ENCODE measurements at regions not wholly inside any gene's neighbourhood (a gene's known extent, or its start where the extent isn't known, plus 50 kb on each side); places are given as distances from the start of the nearest gene placed in this dataset.
"Not testable (repeated sequence)": the region's sequence is repeated elsewhere in the genome, so short reads cannot be mapped to it uniquely, and the experiment has no call there.

DNA sequence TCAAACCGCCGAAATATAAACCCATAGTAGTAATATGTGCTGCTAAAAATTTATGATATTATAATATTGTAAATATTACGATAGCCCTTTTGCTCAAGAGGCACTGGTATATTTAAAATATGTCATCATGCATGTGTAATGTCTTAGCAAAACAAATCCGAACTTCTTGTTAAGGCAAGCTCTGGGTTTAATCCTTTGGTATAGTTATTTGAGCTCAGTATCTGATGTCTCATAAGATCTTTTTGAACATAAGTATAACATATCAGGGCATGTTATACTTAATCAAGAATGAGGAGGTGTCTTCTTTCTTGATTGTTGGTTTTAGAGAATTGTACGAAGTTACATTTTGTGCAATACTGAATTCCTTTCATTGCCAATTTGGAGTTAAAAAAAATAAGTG is 154.1 kb upstream of the CBLB start:
- no peak for DNase-seq (ENCODE audit: low read depth)

DNA sequence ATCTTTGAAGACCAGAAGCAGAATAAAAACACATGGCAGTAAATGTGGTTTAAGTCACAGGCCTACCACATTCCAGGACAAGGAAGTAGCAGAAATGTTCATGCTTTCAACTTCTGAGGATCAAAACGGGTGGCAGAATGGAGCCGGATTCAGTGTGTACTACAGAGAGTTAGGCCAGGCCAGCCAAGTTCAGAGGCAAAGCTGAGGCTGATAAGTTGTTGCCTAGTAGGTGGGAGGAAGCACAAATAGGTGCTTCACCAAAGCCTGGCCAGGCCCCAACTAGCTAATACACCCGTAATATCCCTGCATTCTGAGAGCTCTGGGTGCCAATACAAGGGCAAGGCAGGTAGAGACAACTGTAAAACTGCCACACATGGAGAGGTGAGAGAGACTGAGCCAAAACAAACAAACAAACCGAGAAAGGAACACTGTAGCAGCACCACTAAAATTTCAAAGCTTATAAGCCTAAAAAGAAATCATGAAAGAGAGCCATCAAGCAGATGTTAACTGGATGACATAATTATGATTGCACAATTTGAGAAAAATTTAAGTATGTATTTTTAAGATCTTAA is 156.4 kb upstream of the CBLB start:
- no peak for DNase-seq (ENCODE audit: low read depth)

DNA sequence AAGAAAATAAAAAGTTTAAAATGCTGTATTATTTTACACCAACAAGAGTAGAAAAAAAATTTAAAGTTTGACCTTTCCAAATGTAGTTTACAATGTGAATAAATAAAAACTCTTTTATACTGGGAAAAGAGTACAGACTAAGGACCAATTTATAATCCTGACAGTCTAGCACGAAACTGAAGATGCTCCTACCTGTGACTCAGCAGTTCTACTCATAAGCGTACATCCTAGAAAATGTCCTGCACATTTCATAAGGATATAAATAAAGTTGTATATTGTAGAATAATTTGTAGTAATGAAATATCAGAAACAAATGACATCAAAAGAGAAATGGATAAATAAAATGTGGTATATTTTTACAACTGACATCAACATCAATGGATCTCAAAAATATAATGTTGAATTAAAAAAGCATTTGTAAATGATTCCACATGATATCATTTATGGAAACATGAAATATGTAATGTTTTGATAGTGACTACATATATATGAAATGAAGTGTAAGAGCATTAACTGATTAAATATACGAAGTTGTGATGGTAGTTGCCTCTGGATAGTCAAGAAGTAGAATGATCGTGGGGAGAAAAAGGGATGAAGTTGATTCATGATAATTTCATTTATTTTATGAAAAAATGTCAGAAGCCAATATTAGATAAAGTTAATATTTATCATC is 161.3 kb upstream of the CBLB start:
- no peak for DNase-seq (ENCODE audit: low read depth)

DNA sequence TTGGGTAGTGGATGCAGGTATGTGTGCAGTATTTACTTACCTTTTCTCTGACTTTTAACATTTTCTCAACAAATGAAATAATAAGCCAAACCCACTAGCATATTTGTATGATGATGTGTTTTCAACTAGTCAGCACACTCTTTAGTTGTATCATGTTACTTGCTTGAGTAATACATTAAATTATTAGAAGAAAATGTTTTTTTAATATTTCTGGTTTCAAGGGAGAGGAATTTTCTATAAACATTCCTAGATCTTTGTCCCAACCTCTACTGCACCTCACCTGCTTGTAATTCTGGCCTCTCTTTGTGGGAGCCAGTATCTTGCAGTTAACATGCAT is 161.8 kb upstream of the CBLB start:
- no peak for DNase-seq (ENCODE audit: low read depth)

DNA sequence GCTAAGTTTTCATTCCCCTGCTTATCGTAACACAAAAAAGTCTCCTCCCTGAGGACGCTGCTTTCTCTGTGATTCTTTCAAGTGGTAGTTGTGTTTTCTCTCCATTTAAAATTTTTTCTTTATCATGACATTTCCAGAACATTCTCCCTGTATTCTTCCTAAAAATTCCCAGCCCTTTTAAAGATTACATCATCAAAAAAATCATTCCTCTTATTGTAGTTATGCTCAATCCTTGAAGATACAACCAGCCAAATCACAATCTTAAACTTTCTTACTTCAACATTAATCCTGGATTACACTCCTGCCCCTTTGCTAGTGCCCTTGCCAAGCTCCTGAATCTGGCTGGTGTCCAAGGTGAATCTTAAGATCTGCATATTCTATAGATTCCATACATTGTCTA is 163.7 kb upstream of the CBLB start:
- DNase-seq (ENCODE audit: low read depth), result no peak

DNA sequence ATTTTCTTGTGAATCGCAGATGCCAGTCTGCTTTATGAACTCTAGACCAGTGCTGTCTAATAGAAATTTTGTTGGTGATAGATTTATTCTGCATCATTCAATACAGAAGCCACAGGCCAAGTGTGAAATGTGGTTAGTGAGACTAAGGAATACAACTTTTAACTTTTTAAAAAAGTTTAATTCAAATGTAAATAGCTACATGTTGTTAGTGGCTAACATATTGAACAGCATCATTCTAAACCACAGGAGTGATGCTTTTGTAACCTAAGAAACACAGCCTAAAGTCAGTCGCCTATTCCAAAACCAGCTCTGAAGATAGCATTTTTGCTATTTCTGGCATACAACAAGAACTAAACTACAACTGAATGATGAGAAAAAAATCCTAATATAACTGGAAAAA is 164.8 kb upstream of the CBLB start:
- DNase-seq (ENCODE audit: low read depth), result no peak

DNA sequence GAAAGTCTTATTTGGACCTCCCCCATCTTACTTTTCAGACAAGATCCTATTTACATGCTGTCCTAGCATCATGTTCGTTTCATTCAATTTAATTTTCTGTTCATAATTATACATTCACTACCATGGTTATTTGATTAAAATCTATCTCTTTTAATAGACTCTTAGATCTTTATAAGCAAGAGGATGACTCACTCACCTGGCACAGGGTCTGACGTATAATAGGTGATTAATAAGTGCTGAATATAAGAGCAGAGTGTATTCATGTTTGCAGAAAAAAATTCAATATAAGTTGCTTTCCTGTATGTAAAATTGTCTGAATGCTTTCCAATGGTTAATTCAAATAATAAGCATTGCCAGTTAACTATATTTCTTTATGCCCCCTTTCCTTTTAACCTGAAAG is 165.5 kb upstream of the CBLB start:
- no peak for DNase-seq (ENCODE audit: low read depth)

DNA sequence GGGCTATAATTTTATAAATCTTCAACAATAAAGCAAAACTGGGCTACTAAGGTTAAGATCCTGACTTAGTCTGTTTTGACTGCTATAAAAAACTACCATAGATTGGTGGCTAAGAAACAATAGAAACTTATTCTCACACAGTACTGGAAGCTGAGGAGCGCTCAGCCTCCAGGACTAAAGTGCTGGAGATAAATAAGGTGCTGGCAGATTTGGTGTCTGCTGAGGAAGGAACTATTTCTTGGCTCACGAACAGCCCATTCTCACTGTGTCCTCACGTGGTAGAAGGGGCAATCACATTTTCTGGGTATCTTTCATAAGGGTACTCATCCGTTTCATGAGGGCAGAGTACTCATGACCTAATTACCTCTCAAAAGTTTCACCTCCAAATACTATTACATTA is 166.8 kb upstream of the CBLB start:
- no peak for DNase-seq (ENCODE audit: low read depth)

DNA sequence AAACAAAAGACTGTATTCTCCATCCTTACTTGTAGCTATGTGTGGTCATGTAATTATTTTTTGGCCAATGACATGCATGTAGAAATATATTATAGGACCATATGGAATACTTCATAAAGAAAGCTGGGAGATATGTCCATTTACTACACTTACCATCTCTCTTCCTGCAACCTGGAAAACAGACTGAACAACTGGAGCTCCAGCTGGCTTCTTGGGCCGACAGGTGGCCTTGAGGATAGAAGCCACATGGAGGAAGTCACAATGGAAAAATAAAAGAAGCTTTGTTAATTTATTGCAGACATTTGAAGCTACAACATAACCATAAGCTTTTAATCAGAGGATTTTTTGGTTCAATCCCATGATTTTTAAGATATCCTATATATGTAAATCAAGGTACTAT is 167.9 kb upstream of the CBLB start:
- DNase-seq (ENCODE audit: low read depth), result no peak

DNA sequence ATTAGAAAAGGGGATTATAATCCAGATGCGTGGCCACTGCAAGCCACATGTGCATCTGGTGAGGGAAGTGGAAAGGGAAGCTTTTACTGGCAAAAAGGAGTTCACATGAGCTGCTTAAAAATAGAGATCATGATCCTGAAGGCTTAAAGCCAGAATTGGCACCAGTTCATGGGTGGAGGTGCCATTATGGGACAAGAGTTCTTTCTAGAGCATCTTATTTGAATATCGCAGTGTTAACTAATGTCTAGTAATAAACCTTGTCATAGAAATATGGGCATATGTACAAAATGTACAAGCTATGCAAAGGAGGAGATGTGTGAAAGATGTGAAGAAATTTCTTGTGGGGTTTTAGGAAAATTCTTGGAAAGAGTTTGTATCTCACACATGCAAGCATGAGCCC is 178.4 kb upstream of the CBLB start:
- no peak for DNase-seq (ENCODE audit: low read depth)

DNA sequence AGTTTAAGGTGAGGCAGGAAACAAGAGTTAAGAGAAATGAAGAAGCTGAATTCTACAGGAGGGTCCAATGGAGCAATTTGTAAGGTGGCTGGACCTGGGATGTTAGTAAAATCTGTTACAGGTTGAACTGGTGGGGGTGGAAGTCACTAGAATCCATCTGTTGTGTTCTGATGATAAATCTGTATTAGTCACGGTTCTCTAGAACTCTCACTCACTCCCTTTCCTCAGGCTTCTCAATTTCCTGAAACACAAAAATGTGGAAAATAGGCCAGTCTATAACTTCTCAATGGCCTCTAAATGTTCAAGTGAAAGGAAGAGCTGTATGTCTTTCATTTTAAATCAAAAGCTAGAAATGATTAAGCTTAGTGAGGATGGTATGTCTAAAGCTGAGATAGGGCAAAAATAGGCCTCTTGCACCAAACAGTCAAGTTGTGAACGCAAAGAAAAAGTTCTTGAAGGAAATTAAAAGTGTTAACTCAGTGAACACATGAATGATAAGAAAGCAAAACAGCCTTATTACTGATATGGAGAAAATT is 180.2 kb upstream of the CBLB start:
- no peak for DNase-seq (ENCODE audit: low read depth)

DNA sequence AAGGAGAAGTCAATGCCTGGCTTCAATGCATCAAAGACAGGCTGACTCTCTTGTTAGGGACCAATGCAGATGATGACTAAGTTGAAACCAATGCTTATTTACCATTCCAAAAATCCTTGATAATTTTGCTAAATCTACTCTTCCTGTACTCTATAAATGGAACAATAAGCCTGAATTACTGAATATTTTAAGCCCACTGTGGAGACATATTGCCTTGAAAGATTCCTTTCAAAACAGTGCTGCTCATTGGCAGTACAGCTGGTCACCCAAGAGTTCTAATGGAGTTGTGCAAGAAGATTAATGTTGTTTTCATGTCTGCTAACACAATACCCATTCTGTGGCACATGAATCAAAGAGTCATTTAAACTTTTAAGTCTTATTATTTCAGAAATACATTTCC is 181.0 kb upstream of the CBLB start:
- no peak for DNase-seq (ENCODE audit: low read depth)

DNA sequence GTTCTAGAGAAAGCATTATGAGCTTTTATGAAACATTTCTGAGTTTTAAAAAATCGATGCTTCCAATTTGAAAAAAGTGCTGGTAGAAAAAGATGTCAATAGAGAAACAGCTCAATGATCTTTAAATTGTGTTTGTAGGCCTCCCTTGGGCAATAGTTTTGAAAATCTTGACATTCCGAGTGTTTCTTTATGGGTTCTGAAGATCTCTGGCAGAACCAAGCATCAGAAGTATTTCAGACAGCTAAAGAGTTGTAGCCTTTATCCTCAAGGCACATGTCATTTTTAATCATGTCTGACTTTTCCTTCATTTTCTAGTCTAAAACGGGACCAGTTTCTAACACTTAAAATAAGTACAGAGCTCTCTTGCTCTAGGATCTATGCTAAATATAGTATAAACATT is 188.1 kb upstream of the CBLB start:
- no peak for DNase-seq (ENCODE audit: low read depth)

DNA sequence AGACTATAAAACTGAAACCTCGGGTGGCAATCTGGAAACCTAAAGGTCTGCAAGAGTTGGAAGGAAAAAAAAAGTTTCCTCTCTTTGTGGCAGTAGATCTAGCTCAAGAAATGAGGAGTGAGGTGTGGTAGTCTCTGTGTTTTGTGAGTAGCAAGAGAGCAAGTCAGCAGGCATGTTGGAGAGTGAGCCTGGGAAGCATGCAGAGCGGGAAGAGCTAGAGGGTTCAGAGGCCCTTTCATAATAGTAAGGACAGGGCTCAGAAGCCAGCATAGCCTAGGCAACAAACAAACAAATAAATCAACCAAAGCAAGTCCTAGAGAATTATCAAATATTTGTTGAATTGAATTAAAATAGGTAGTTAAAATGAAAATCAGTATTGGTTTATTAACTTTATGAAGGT is 189.7 kb upstream of the CBLB start:
- DNase-seq (ENCODE audit: low read depth), result no peak

DNA sequence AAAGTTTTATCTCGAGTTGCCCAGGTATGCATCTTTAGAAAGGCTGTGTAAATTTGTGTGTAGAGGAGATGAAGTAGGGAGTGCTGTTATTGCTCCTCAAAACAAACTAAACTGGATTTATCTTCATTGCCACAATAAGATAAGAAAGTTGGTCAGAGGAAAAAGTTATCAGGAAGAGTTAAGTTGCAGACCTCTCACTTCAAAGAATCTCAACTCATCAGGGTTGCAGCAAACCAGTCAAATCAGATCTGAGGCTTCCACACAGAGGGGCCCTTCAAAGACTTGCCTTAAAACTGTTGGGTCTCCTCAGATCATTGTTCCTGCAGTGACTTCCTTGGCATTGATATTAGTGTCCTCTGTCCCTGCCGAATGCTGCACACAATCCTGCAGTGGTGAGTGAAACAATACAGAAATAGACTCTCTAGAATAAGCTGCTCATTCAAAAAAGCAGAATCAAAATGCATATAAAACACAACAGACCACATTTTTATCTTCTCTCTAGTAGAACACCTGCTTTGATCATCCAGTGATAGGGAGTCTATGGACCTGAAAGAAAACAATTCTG is 191.2 kb upstream of the CBLB start:
- no peak for DNase-seq (ENCODE audit: low read depth)

DNA sequence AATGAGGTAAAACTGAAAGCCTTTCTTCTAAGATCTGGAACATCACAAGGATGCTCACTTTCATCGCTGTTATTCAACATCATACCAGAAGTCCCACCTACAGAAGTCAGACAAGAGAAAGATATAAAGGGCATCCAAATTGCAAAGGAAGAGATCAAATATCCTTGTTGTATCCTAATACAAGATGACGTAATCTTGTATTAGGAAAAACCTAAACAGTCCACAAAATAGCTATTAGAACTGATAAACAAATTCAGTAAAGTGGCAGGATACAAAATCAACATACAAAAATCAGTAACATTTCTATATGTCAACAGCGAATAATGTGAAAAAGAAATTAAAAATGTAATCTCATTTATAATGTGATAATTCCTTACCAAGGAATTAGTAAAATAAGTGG is 195.1 kb upstream of the CBLB start:
- DNase-seq (ENCODE audit: low read depth), result no peak

DNA sequence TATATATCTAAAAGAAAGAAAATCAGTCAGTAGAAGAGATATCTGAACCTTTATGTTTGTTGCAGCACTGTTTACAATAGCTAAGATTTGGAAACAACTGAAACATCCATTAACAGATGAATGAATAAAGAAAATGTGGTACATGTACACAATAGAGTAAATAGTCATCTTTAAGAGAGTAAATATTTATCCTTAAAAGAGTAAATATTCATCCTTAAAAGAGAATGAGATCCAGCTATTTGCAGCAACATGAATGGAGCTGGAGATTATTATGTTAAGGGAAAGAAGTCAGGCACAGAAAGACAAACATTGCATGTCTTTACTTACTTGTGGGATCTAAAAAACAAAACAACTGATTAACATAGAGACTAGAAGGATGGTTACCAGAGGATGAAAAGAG is 197.0 kb upstream of the CBLB start:
- DNase-seq (ENCODE audit: low read depth), result no peak

DNA sequence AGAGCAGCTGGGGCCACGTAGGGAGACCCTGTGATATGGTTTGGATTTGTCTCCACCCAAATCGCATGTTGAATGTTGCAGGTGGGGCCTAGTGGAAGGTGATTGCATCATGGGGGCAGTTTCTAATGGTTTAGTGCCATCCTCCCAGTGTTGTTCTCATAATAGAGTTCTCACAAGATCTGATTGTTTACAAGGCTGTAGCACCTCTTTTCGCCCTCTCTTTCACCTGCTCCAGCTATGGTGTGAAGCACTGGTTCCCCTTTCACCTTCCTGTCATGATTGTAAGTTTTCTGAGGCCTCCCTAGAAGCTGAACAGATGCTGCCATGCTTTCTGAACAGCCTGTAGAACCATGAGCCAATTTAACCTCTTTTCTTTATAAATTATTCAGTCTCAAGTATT is 198.9 kb upstream of the CBLB start:
- no peak for DNase-seq (ENCODE audit: low read depth)

DNA sequence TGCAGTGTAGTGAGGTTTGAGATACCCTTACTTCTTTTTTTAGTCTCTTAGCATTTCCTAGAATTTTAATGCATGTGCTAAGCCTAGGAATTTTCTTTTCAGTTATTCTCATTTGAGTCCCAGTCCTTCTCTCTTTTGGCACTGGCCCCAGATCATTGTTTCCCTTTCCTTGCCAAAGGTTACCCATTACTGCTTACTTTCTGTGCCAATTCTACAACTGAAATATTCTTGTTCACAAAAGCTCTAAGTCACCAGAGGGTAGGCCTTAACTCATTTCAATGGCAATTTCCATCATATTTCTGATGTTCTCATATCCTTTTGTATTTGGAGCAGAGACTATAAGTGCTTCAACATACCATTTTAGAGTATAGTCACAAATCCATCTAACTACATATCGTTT is 199.6 kb upstream of the CBLB start:
- DNase-seq (ENCODE audit: low read depth), result no peak

DNA sequence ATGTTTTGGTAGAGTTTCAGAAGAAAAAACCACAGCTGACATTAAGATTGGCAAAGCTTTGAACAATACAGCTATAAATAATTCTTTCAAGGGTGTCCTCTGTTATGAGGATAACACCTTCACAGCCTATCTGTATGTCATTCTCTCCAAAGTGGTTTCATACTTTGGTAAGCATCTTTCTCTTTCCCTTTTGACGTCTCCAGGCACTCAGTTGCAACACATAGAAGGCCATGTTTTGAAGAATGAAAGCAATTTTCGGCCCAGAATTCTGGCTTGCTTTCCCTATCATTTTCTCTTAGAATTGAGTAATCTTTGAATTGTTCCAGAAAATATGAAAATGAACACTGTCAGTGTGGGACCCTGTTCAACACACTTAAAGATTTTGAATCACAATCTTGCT is 200.0 kb upstream of the CBLB start:
- DNase-seq (ENCODE audit: low read depth), result no peak

DNA sequence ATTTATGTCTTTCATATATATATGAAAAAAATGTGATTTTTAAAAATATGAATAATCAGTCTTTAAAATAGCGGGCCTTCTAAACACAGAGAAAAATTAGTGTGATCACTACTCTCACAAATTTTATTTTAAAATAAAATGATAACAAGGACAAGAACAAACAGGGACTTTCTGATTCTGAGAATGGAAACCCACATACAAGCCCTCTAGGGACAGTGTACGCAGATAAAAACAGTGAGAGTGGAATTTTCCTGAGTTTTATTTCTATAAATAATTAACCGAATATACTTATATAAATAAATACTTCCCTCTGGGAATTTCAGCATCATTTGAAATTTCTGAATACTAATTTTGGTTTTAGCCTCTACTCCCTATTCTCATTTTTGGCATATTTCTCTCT is 201.4 kb upstream of the CBLB start:
- DNase-seq (ENCODE audit: low read depth), result no peak

DNA sequence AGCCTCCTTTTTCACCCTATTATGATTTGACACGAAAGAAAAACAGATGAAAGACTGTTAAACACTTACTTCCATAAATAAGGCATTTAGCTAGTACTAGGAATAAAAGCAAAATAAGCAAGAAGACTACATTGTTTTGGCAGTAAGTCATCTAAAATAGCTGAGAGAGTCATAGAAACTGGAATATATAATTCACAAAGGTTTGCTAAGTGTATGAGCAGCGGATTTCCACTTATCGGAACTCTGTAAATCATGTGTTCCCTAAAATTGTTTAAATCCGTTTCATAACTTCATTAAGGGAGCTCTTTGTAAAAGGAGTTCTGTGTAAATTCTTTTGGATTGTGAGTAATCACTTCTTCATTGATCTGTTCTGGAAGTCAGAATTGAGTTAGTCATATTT is 202.5 kb upstream of the CBLB start:
- no peak for DNase-seq (ENCODE audit: low read depth)

DNA sequence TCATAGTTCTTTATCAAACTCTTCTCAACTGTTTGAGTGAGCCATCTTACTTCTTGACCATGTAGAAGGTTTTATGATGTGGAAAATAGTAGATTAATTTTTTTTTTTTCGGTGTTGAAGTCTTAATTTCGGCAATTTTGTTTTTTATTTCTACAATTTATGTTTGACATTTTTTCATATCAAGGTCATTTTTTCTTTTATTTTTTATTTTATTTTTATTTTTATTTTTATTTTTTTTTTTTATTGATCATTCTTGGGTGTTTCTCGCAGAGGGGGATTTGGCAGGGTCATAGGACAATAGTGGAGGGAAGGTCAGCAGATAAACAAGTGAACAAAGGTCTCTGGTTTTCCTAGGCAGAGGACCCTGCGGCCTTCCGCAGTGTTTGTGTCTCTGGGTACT is 203.8 kb upstream of the CBLB start:
- not testable (repeated sequence) for DNase-seq (ENCODE audit: low read depth)

DNA sequence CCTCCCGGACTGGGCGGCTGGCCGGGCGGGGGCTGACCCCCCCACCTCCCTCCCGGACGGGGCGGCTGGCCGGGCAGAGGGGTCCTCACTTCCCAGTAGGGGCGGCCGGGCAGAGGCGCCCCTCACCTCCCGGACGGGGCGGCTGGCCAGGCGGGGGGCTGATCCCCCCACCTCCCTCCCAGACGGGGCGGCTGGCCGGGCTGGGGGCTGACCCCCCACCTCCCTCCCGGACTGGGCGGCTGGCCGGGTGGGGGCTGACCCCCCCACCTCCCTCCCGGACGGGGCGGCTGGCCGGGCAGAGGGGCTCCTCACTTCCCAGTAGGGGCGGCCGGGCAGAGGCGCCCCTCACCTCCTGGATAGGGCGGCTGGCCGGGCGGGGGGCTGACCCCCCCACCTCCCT is 205.0 kb upstream of the CBLB start:
- DNase-seq (ENCODE audit: low read depth), result not testable (repeated sequence)

All from T follicular helper cell (primary cell).